Aorta (tissue), 5 donors: ENCODE measurements at regions not wholly inside any gene's neighbourhood (a gene's known extent, or its start where the extent isn't known, plus 50 kb on each side); places are given as distances from the start of the nearest gene placed in this dataset.

Experiments used
- ATAC-seq: fragments of 200-7000 bp; cut with Tn5 transposase; one replicate; pipeline ENCODE4 v1.9.1; 2022; ENCODE audit warnings: moderate library complexity; ENCODE audit not compliant: low FRiP score
- DNase-seq, 2 donors: peaks; one replicate each; pipeline ENCODE4 v3.0.0-alpha.2; 2020
- H3K27ac ChIP-seq, 2 donors: one replicate each; pipeline ENCODE4 v1.5.1; 2013; ENCODE audit warnings: low read length in 2 of 2, mild to moderate bottlenecking in 2 of 2, moderate library complexity in 2 of 2, control low read depth in 1 of 2, inconsistent platforms in 1 of 2, low read depth in 1 of 2
- H3K27me3 ChIP-seq, 2 donors: one replicate each; pipeline ENCODE4 v1.6.1; 2013; ENCODE audit warnings: control low read depth in 1 of 2, low read length in 1 of 2, mild to moderate bottlenecking in 1 of 2, moderate library complexity in 1 of 2; ENCODE audit not compliant: insufficient read depth in 2 of 2, control insufficient read depth in 1 of 2
- H3K36me3 ChIP-seq, 2 donors: one replicate each; pipeline ENCODE4 v1.6.1; 2013; ENCODE audit warnings: control low read depth in 1 of 2, low read length in 1 of 2, mild to moderate bottlenecking in 1 of 2; ENCODE audit not compliant: insufficient read depth in 2 of 2, control insufficient read depth in 1 of 2
- H3K4me1 ChIP-seq, 2 donors: one replicate each; pipeline ENCODE4 v1.6.1; 2013; ENCODE audit warnings: low read length in 2 of 2, control low read depth in 1 of 2, mild to moderate bottlenecking in 1 of 2, moderate library complexity in 1 of 2; ENCODE audit not compliant: insufficient read depth in 2 of 2, control insufficient read depth in 1 of 2
- H3K4me3 ChIP-seq, 2 donors: one replicate each; pipeline ENCODE4 v1.5.1; 2013; ENCODE audit warnings: low read length in 2 of 2, control low read depth in 1 of 2, mild to moderate bottlenecking in 1 of 2
- H3K9me3 ChIP-seq: one replicate; pipeline ENCODE4 v1.6.1; 2013; ENCODE audit warnings: mild to moderate bottlenecking, low read length; ENCODE audit not compliant: control insufficient read depth
- WGBS, 2 donors: extraction: QIAGEN DNeasy Blood & Tissue Kit; methylation state at CpG; one replicate each; pipeline ENCODE4 v1.1.7; 2013; 5-methylcytosine and 5-hydroxymethylcytosine counted together
- intact Hi-C, 2 donors: fragments of 100-400 bp; cut with DNase I; formaldehyde crosslinking; loops; one replicate each; pipeline versions ENCODE4 v1.14.2 to v1.15.0; 2022
- donor health status: healthy with polysubstance abuse.
- donor health status: Bipolar disorder and iron deficiency.
- donor health status: DM: no; HTN: no; CAD: no.
- donor health status: DM: no; HTN: no; CAD: no.
- donor health status: DM: yes; HTN: yes; CAD: no.

DNA sequence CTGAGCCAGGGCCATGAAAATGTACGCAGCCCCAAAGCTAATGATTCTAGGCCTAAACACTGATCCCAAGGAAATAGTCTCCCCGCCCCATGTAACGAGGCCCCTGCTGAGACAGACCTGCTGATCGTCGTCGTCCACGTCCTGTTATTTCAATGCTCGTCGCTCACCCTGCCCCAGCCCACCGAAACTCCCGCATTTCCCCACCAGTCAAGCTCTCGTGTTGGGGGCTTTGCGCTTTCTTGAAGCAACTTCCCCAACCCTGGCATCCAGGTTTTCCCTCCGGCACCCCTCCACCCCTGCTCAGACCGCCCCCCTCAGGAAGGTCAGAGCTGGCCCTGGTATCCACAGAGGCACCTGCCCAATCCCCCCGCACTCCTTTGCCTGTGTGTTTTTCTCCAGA, 58.8 kb upstream of the LINC01488 start:
- 93 to 95% methylated on average over 16 of the region's 16 CpGs for WGBS, 2 donors
- DNase-seq = peak in 1 of 2 donors; percentile 61
- H3K27ac ChIP-seq = no peak overlapping the region
- H3K9me3 ChIP-seq = peaks cover 2% of the 10 kb centered on the region
- intact Hi-C loops = no loop called here
- no peaks in the 10 kb centered on the region for H3K4me1 ChIP-seq
- H3K36me3 ChIP-seq = no peaks in the 10 kb centered on the region
- H3K27me3 ChIP-seq = no peaks in the 10 kb centered on the region
- ATAC-seq = no peak
- no peak overlapping the region for H3K4me3 ChIP-seq

DNA sequence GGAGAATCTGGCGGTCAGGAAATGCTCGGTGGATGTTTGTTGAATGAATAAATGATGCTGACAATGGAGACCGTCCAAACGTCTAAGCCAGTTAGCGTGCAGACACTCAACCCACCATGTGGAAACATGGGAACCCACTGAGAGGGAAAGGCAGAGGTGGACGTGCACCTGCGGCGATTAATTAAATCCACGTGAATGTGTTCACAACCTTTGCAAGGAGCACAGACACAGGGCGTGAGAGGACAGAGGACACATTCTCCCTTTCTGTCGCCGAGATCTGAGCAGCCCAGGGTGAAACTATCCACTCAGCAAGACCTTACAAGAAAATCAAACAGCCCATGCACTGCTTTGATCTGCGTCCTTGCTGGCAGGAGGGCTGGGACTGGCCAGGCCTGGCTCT, 58.3 kb upstream of the LINC01488 start:
- H3K4me3 ChIP-seq = no peak overlapping the region
- H3K9me3 ChIP-seq = peaks cover 2% of the 10 kb centered on the region
- H3K27me3 ChIP-seq = no peaks in the 10 kb centered on the region
- DNase-seq (peak in 1 of 2 donors; percentile 45), ATAC-seq (no peak)
- WGBS, 2 donors = 92 to 95% methylated on average over 13 of the region's 13 CpGs
- intact Hi-C loops = no loop called here
- H3K27ac ChIP-seq = no peak overlapping the region
- no peaks in the 10 kb centered on the region for H3K4me1 ChIP-seq
- H3K36me3 ChIP-seq = no peaks in the 10 kb centered on the region

DNA sequence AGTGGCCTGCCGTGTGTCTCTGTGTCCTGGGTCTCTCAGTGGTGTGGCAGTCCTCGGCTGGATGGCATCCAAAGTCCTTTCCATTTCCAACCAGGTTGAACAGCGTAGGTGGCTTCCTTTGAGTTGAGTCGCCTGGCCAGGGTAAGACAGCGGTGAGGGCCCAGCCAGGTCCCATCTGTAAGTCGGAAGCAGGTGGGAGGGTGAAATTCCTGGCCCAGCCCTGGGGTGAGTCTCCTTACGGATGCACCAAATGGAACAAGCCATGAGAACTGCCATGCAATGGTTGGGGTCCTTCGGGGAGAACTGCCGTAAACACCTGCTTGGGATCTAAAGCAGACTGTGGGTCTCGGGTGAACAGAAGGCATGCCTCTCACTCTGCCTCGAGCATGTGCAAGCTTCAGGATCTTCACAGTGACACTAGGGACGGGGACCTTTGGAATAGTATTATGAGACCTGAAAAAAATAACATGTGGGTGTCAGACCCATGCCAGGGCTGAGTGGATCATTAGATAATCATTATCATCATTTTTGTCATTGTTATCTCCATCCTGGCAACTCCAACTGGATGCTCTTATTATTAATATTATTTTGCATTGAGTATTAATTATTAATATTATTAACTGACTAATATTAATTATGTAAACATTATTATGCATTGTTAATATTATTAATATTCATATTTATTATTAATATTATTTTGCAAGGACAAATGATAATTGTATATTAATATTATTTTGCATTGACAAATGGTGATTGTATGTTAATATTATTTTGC, 57.7 kb upstream of the LINC01488 start:
- DNase-seq (peak; percentile 29 to 40), ATAC-seq (no peak)
- no peak overlapping the region for H3K27ac ChIP-seq
- whole genome bisulfite sequencing, 2 donors = 93 to 94% methylated on average over 12 of the region's 12 CpGs
- no peak overlapping the region for H3K4me3 ChIP-seq
- peaks cover 2% of the 10 kb centered on the region for H3K9me3 ChIP-seq
- no peaks in the 10 kb centered on the region for H3K36me3 ChIP-seq
- no peaks in the 10 kb centered on the region for H3K4me1 ChIP-seq
- intact Hi-C loops = no loop called here
- H3K27me3 ChIP-seq = no peaks in the 10 kb centered on the region

DNA sequence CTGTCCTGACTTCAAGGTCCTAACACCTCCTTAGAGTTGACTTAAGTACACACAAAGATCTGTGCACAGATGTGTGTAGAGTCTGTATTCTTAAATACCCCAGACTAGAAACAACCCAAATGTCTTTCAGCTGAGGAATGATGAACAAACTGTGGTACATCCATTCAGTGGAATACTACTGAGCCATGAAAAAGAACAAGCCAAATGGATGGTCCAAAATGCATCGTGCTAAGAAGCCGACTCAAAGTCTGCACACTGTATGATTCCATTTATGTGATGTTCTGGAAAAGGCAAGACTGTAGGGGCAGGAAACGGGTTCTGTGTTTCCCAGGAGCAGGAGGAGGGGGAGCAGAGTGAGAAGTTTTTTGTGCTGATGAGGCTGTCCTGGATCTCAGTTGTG, 56.7 kb upstream of the LINC01488 start:
- DNase-seq = no peak
- ATAC-seq = no peak
- intact Hi-C loops = no loop called here
- Histone ChIP-seq H3K27me3 (no peaks in the 10 kb centered on the region), H3K27ac (no peak overlapping the region), H3K4me1 (no peaks in the 10 kb centered on the region), H3K4me3 (no peak overlapping the region), H3K9me3 (peaks cover 2% of the 10 kb centered on the region), H3K36me3 (no peaks in the 10 kb centered on the region)
- WGBS, 2 donors = 83 to 98% methylated on average over 3 of the region's 3 CpGs

DNA sequence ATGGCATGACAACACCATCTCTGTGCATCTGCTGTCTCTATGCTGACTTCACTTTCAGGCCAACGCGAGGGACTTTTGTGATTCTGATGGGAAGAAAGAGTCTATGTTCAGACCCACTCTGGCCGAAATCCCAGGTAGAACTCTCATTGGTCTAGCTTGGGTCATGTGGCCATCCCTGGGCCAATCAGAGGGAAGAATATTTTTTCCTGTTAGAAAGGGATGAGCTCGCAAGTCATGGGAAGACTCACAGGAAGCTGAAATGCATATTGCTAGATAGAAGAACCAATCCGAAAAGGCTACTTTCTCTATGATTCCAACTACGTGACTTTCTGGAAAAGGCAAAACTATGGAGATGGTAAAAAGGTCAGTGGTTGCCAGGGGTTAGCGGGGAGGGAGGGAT, 56.0 kb upstream of the LINC01488 start:
- H3K27me3 ChIP-seq = no peaks in the 10 kb centered on the region
- H3K9me3 ChIP-seq = peaks cover 2% of the 10 kb centered on the region
- H3K4me3 ChIP-seq = no peak overlapping the region
- H3K36me3 ChIP-seq = no peaks in the 10 kb centered on the region
- H3K4me1 ChIP-seq = no peaks in the 10 kb centered on the region
- no peak overlapping the region for H3K27ac ChIP-seq
- intact Hi-C loops = no loop called here
- WGBS, 2 donors = 93 to 94% methylated on average over 7 of the region's 7 CpGs
- DNase-seq (no peak), ATAC-seq (no peak)

DNA sequence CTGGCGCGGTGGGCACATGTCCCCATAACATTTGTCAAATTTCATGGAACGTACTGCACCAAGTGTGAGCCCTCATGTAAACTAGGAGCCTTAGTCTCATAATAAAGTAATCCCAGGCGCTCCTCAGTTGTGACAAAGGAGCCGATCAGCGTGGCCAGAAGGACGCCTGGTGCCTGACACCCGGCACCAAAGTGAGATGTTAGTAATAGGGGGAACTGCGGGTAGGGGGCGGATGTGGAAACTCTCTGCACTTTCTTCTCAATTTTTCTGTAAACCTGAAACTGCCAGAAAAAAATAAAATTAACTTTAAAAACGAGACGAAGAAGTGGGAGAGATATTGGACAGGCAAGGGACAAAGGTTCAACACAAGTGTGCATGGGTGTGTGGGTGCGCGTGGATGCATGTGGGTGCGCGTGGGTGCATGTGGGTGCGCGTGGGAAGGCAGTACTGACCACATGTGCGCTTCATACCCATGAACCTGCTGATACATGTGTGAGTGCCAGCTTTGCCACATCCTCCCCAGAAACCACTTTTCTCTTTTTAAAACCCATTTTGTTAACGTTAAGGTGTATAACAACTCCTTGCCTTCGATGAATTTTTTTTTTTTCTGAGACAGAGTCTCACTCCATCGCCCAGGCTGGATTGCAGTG, 55.4 kb upstream of the LINC01488 start:
- Histone ChIP-seq H3K4me3 (no peak overlapping the region), H3K9me3 (peaks cover 2% of the 10 kb centered on the region), H3K27me3 (no peaks in the 10 kb centered on the region), H3K4me1 (no peaks in the 10 kb centered on the region), H3K27ac (no peak overlapping the region), H3K36me3 (no peaks in the 10 kb centered on the region)
- no peak for ATAC-seq
- 87 to 92% methylated on average over 22 of the region's 22 CpGs for WGBS, 2 donors
- intact Hi-C loops = no loop called here
- DNase-seq = no peak

DNA sequence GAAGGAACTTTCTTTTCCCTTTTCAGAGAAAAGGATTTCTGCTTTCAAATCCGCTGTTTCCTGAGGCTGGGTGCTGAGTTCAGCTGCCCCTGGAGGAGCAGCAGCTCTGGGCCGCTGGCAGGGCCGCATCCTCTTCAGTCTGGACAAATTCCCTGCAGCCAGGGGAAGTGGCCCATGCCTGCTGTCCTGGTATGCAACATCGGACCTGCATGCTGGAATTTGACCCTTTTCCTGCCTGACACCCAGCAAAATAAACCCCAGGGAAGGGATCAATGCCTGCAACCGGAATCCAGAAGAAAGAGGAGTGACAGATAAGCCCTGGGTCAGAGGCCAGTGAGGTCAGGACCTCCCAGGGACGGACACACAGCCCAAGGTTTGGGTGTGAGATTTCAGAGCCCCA, 54.1 kb upstream of the LINC01488 start:
- peaks cover 2% of the 10 kb centered on the region for H3K9me3 ChIP-seq
- H3K4me1 ChIP-seq = no peaks in the 10 kb centered on the region
- DNase-seq (peak; percentile 59 to 67), ATAC-seq (no peak)
- H3K27ac ChIP-seq = no peak overlapping the region
- 69 to 71% methylated on average over 6 of the region's 6 CpGs for WGBS, 2 donors
- H3K4me3 ChIP-seq = no peak overlapping the region
- intact Hi-C loops = no loop called here
- no peaks in the 10 kb centered on the region for H3K27me3 ChIP-seq
- H3K36me3 ChIP-seq = no peaks in the 10 kb centered on the region

DNA sequence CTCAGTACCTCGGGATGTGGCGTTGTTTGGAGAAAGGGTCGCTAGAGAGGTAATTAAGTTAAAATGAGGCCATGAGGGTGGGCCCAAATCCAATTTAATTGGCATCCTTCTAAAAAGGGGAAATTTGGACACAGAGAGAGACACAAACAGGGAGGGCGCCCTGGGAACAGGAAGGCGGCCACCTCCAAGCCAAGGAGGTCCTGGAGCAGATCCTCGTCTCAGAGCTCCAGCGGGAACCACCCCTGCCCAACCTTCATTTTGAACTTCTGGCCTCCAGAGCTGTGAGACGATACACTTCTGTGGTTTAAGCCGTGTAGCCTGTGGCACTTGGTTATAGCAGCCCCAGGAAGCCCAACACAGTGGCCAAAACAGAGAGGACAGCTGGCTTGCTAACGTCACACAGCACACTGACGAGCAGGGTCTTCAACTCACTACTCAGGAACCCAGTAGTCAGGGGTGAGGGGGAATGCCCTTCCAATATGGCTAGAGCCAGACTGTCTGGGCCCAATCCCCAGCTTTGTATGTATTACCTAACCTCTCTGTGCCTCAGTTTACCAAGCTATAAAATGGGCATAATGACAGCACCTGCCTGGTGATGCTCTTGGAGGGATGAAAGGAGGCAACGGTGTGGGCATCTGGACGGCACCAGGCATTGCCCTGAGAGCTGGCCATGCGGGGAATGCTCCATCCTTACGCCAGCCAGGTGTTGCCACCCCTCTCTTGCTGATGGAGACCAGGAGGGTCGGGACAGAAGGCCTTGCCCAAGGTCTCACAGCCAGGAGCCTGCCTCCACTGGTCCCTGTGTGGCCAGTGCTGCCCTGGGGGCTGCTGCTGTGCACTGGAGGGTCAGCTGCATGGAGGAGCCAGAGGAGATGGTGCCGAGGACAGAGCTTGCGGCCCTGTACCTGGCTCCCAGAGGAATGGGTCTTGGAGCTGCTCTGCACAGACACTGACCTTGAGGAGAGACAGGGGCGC, 53.3 kb upstream of the LINC01488 start:
- Histone ChIP-seq H3K27me3 (no peaks in the 10 kb centered on the region), H3K36me3 (no peaks in the 10 kb centered on the region), H3K9me3 (peaks cover 2% of the 10 kb centered on the region), H3K4me1 (no peaks in the 10 kb centered on the region), H3K27ac (no peak overlapping the region), H3K4me3 (no peak overlapping the region)
- DNase-seq (peak; percentile 28 to 59), ATAC-seq (no peak)
- WGBS, 2 donors = 88 to 90% methylated on average over 19 of the region's 19 CpGs
- intact Hi-C loops = no loop called here
